Cardiac fibroblast (primary cell): ENCODE measurements at regions not wholly inside any gene's neighbourhood (a gene's known extent, or its start where the extent isn't known, plus 50 kb on each side); places are given as distances from the start of the nearest gene placed in this dataset.

Experiments
- DNase-seq, 2 donors: peaks; one replicate each; pipeline versions ENCODE4 v3.0.0 to v3.0.0-alpha.2; 2010; ENCODE audit warnings: low read depth in 2 of 2
- H3K4me3 ChIP-seq, 2 donors: replicated peaks in 1 of 2; 1 replicate in 1 of 2; 2 replicates in 1 of 2; pipeline ENCODE4 v1.5.1; 2011; ENCODE audit warnings: low read depth in 2 of 2, low read length in 2 of 2, mild to moderate bottlenecking in 2 of 2, moderate library complexity in 1 of 2
- CTCF ChIP-seq: IDR thresholded peaks from one replicate; pipeline ENCODE4 v1.5.1; 2011; ENCODE audit warnings: low read depth, mild to moderate bottlenecking, low read length, inconsistent platforms

DNA sequence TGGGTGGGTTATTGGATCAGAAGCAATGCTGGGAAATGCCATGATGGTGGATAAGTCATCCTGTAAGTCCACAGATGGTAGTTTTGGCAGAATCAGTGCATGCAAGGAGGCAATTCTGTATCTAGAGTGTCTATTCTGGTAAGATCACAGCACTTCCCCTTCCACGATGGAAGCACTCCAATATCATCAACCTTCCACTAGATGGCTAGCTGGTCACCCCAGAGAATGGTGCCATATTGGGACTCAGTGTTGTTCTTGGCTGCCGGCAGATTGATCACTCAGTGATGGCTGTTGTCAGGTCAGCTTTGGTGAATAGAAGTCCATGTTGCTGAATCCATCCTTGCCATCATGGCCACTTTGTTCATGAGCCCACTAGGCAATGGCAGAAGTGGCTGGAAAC lies 553.5 kb downstream of the CSNK1G3 start:
- TF ChIP-seq CTCF, result no peak
- no peak overlapping the region for H3K4me3 ChIP-seq
- no peak for DNase-seq

GRCh38 chr5:124064956-124065355 lies 553.0 kb downstream of the CSNK1G3 start:
- H3K4me3 ChIP-seq, result no peak overlapping the region
- no peak for TF ChIP-seq CTCF
- DNase-seq, result no peak

DNA sequence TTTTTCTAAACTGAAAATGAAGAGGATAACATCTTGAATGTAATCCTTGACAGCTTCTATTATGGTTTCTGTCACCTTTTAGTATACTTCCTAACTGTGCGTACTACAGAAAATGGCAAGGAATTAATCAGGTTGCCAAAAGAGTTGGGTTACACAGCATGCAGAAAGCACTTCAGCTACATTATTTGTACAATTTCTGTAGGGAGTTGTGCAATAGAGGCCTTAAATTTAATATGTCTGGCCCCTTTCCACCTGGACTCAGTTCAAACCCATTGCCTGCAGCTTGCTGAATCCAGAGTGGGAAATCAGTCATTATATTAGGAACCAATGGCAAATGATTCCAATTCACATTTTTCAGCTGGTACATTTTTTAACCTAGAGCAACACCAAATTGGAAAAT lies 549.7 kb downstream of the CSNK1G3 start:
- DNase-seq, result peak; percentile 24 to 89
- TF ChIP-seq CTCF, result no peak
- no peak overlapping the region for H3K4me3 ChIP-seq

GRCh38 chr5:124061068-124061430 lies 549.1 kb downstream of the CSNK1G3 start:
- no peak for DNase-seq
- H3K4me3 ChIP-seq, result no peak overlapping the region
- no peak for TF ChIP-seq CTCF

DNA sequence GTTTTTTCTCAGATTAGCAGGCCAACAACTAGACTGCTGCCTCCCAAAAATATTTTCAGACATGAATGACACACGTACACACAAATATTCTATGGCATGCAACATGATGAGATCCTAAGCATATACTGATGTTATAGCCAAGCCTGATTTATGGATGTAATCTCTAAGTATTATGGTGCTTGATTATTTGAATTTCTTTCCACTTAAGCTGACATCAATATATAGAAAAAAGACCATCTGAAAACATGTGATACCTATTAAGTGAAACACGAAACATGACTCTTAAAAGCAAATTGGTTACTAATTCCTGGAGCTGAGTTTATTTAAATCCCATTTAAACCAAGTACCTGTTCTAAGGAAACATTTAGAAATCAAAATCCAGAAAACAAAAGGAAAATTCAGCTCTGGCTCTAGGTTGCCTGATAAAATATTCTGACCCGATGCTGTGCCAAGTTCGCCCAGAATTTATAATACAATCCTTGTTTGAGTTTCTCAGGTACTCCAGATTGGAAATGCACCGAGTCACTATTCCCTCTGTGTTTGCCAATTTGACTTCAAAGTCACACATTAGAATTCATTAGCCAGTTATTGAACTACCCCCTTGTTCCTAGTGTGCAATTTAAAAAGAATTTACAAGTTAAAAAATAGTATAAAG lies 548.6 kb downstream of the CSNK1G3 start:
- no peak for DNase-seq
- no peak for TF ChIP-seq CTCF
- no peak overlapping the region for H3K4me3 ChIP-seq

DNA sequence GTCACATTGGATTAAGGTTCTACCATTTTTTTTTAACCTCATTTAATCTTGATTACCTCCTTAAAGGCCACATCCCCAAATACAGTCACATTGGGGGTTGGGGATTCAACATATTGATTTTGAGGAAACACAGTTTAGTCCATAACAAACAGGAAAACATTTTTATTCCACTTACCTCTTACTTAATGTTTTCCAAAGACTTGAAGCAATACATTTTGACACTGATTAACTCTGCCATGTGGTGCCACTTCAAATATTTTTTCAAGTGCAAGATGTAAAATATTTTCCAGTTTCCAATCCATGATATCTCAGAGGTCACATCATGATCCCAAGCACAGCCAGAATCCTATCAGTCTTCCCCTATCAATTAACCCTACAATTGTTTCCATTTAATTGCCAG lies 548.0 kb downstream of the CSNK1G3 start:
- no peak overlapping the region for H3K4me3 ChIP-seq
- TF ChIP-seq CTCF, result no peak
- DNase-seq, result no peak

- H3K4me3 ChIP-seq, result no peak overlapping the region
- no peak for DNase-seq
- TF ChIP-seq CTCF, result no peak
Measured at GRCh38 chr5:124059200-124059599, 547.2 kb downstream of the CSNK1G3 start.
